Stomach smooth muscle (tissue), 2 donors: ENCODE measurements at regions not wholly inside any gene's neighbourhood (a gene's known extent, or its start where the extent isn't known, plus 50 kb on each side); places are given as distances from the start of the nearest gene placed in this dataset.
A peak's percentile ranks its signal among the peaks of the same experiment; 100 is the strongest.

ENCODE experiments used
- H3K27ac ChIP-seq: one replicate; pipeline ENCODE4 v1.7.0; 2013; ENCODE audit warnings: mild to moderate bottlenecking, low read length, inconsistent platforms
- H3K27me3 ChIP-seq, 2 donors: one replicate each; pipeline ENCODE4 v1.7.0; 2013; ENCODE audit warnings: low read length in 2 of 2; ENCODE audit not compliant: insufficient read depth in 2 of 2, control insufficient read depth in 1 of 2
- H3K36me3 ChIP-seq, 2 donors: one replicate each; pipeline ENCODE4 v1.7.0; 2013; ENCODE audit warnings: low read length in 2 of 2; ENCODE audit not compliant: control insufficient read depth in 2 of 2, insufficient read depth in 2 of 2
- H3K4me1 ChIP-seq: one replicate; pipeline ENCODE4 v1.7.0; 2013; ENCODE audit warnings: low read length; ENCODE audit not compliant: control insufficient read depth, insufficient read depth
- H3K4me3 ChIP-seq, 2 donors: one replicate each; pipeline ENCODE4 v1.7.0; 2013; ENCODE audit warnings: low read length in 2 of 2
- H3K9ac ChIP-seq, 2 donors: one replicate each; pipeline ENCODE4 v1.7.0; 2013; ENCODE audit warnings: low read length in 2 of 2, mild to moderate bottlenecking in 1 of 2
- H3K9me3 ChIP-seq, 2 donors: one replicate each; pipeline ENCODE4 v1.7.0; 2013; ENCODE audit warnings: low read length in 2 of 2; ENCODE audit not compliant: control insufficient read depth in 2 of 2
- donor health status: healthy.
- donor health status: Pancreatic carcinoma.

- no peaks in the 10 kb centered on the region for H3K27me3 ChIP-seq
- H3K4me3 ChIP-seq, result no peak overlapping the region
- no peaks in the 10 kb centered on the region for H3K9me3 ChIP-seq
- no peak overlapping the region for H3K9ac ChIP-seq
- H3K27ac ChIP-seq, result no peak overlapping the region
- H3K4me1 ChIP-seq, result no peaks in the 10 kb centered on the region
- H3K36me3 ChIP-seq, result no peaks in the 10 kb centered on the region
Observed at GRCh38 chr5:158099571-158100105, 240.7 kb upstream of the CLINT1 start.

DNA sequence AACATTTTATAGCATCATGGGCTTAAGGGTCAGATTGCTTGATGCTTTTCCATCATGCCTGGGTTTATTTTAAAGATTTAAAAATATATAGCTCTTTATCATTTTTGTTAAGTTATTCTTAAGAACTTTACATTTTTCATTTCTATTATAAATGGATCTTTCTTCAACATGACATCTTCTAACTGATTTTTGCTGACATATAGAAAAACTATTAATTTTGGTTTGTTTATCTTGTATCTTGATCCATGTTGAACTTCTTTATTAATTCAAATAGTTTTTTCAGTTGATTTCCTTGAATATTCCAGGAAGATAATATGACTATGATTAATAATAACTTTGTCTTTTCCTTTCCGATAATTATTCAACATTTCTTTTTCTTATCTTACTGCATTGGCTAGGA lies 237.9 kb upstream of the CLINT1 start:
- no peaks in the 10 kb centered on the region for H3K4me1 ChIP-seq
- no peak overlapping the region for H3K27ac ChIP-seq
- H3K9ac ChIP-seq, result no peak overlapping the region
- no peaks in the 10 kb centered on the region for H3K36me3 ChIP-seq
- H3K4me3 ChIP-seq, result no peak overlapping the region
- no peaks in the 10 kb centered on the region for H3K27me3 ChIP-seq
- no peaks in the 10 kb centered on the region for H3K9me3 ChIP-seq

DNA sequence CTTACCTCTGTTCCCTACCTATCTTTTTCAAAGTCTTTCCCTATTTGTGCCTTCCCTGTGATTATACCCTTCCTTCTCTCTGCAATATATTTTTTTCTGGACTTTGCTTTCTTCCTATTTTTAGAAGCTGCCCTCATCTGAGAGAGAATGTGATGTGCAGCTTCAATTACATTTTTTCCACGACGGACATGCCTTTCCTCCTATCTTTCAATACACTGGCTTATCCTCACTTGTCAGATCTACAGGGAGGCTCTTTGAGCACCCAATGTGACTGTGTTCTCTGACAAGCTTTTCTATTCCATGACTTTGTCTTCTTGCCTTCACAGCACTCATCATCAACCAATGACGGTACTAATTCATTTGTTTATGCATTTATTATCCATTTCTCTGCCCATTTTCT lies 227.9 kb upstream of the CLINT1 start:
- H3K4me1 ChIP-seq, result no peaks in the 10 kb centered on the region
- no peaks in the 10 kb centered on the region for H3K9me3 ChIP-seq
- H3K36me3 ChIP-seq, result no peaks in the 10 kb centered on the region
- H3K4me3 ChIP-seq, result no peak overlapping the region
- no peaks in the 10 kb centered on the region for H3K27me3 ChIP-seq
- no peak overlapping the region for H3K9ac ChIP-seq
- no peak overlapping the region for H3K27ac ChIP-seq

DNA sequence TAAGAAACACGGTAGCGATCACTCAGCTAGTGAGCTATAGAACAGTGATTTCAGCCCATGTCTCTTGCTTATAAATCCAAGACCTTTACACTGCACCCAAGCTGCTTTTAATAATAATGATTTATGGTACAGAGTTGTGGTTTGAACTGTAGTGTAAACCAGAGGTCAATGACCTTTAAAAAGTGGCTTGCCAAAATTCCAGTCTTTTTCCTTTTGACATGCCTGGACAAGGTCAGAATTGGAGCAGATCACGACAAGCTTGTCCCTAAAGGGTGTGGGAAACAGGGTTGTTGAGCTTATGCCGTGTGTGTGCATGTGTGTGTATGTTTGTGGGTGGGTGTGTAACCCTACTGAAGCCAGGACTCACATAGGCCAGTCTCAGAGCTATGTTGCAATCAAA lies 225.3 kb upstream of the CLINT1 start:
- Histone ChIP-seq H3K36me3 (no peaks in the 10 kb centered on the region), H3K27ac (no peak overlapping the region), H3K27me3 (no peaks in the 10 kb centered on the region), H3K4me3 (no peak overlapping the region), H3K9ac (no peak overlapping the region), H3K9me3 (no peaks in the 10 kb centered on the region), H3K4me1 (no peaks in the 10 kb centered on the region)

DNA sequence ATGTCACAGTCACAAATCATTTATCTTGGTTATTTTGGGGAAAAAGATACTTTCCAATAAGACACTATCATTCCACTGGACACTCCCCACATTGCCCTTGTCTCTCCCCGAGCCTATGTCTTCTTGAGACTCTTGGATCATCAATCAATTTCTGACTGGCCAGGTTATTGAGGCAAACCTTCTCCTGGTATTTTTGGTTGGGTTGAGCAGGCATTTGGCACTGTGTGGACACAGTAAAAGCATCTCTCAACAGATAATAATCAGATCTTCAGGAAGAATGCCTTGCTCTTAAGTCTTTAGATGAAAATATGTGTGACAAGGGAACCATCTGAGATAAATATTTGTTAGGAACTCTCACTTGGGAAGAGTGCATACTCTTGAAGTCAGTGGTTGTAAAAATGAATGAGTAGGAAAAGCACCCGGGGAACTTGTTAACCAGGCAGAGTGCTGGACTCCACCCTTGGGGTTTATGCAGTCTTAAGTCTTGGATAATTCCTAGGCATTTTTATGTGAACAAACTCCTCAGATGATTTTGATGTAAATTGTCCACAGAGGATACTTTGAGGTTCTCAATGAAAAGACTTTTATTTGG lies 223.8 kb upstream of the CLINT1 start:
- Histone ChIP-seq H3K9me3 (no peaks in the 10 kb centered on the region), H3K4me1 (no peaks in the 10 kb centered on the region), H3K4me3 (no peak overlapping the region), H3K9ac (no peak overlapping the region), H3K36me3 (no peaks in the 10 kb centered on the region), H3K27me3 (no peaks in the 10 kb centered on the region), H3K27ac (no peak overlapping the region)

- H3K9ac ChIP-seq, result no peak overlapping the region
- no peaks in the 10 kb centered on the region for H3K9me3 ChIP-seq
- H3K4me3 ChIP-seq, result no peak overlapping the region
- H3K4me1 ChIP-seq, result peaks cover 3% of the 10 kb centered on the region
- no peaks in the 10 kb centered on the region for H3K27me3 ChIP-seq
- no peak overlapping the region for H3K27ac ChIP-seq
- H3K36me3 ChIP-seq, result no peaks in the 10 kb centered on the region
Observed at GRCh38 chr5:158080112-158080511, 221.2 kb upstream of the CLINT1 start.

GRCh38 chr5:158079097-158079496 lies 220.2 kb upstream of the CLINT1 start:
- no peaks in the 10 kb centered on the region for H3K27me3 ChIP-seq
- no peaks in the 10 kb centered on the region for H3K36me3 ChIP-seq
- no peaks in the 10 kb centered on the region for H3K9me3 ChIP-seq
- no peak overlapping the region for H3K27ac ChIP-seq
- H3K4me1 ChIP-seq, result peaks cover 3% of the 10 kb centered on the region
- H3K9ac ChIP-seq, result no peak overlapping the region
- H3K4me3 ChIP-seq, result no peak overlapping the region

- no peaks in the 10 kb centered on the region for H3K36me3 ChIP-seq
- no peaks in the 10 kb centered on the region for H3K27me3 ChIP-seq
- no peaks in the 10 kb centered on the region for H3K9me3 ChIP-seq
- H3K27ac ChIP-seq, result no peak overlapping the region
- peak overlapping the region; percentile 54 to 64 for H3K9ac ChIP-seq
- peaks cover 3% of the 10 kb centered on the region for H3K4me1 ChIP-seq
- peak overlapping the region; percentile 59 to 72 for H3K4me3 ChIP-seq
Observed at GRCh38 chr5:158074992-158075769, 216.2 kb upstream of the CLINT1 start.

GRCh38 chr5:158074597-158074991 lies 215.6 kb upstream of the CLINT1 start:
- no peaks in the 10 kb centered on the region for H3K9me3 ChIP-seq
- H3K4me3 ChIP-seq, result no peak overlapping the region
- no peaks in the 10 kb centered on the region for H3K36me3 ChIP-seq
- H3K27me3 ChIP-seq, result no peaks in the 10 kb centered on the region
- H3K27ac ChIP-seq, result no peak overlapping the region
- no peak overlapping the region for H3K9ac ChIP-seq
- peaks cover 3% of the 10 kb centered on the region for H3K4me1 ChIP-seq

- no peak overlapping the region for H3K4me3 ChIP-seq
- H3K27ac ChIP-seq, result no peak overlapping the region
- no peaks in the 10 kb centered on the region for H3K36me3 ChIP-seq
- H3K9me3 ChIP-seq, result no peaks in the 10 kb centered on the region
- H3K9ac ChIP-seq, result no peak overlapping the region
- H3K27me3 ChIP-seq, result no peaks in the 10 kb centered on the region
- peaks cover 3% of the 10 kb centered on the region for H3K4me1 ChIP-seq
Observed at GRCh38 chr5:158070859-158071258, 211.9 kb upstream of the CLINT1 start.

DNA sequence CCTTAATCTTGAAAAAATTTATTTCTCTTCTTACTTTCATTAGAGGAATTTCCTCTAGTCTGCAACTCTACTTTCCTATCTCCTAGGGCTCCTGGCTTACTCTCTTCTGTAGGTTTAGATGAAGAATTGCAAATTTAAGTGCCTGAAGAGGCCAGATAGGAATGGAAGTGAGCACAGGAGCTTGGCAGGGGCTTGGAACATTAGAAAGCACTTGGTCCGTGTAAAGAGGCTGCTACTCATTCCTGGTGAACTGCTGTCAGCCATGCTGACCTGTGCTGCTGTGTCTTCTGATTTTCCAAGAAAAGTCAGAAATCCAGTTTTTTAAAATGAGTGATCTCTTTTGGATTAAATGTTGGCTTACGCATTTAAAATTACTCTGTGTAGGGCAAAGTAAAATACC lies 210.9 kb upstream of the CLINT1 start:
- H3K9me3 ChIP-seq, result no peaks in the 10 kb centered on the region

More for the DNA sequence above, 210.9 kb upstream of the CLINT1 start:
- H3K9ac ChIP-seq, result no peak overlapping the region
- no peak overlapping the region for H3K27ac ChIP-seq
- H3K27me3 ChIP-seq, result no peaks in the 10 kb centered on the region
- H3K36me3 ChIP-seq, result no peaks in the 10 kb centered on the region
- H3K4me3 ChIP-seq, result no peak overlapping the region
- H3K4me1 ChIP-seq, result peaks cover 4% of the 10 kb centered on the region
